Skin epidermis (tissue), 12 donors: ENCODE measurements at regions not wholly inside any gene's neighbourhood (a gene's known extent, or its start where the extent isn't known, plus 50 kb on each side); places are given as distances from the start of the nearest gene placed in this dataset.
"Not testable (repeated sequence)": the region's sequence is repeated elsewhere in the genome, so short reads cannot be mapped to it uniquely, and the experiment has no call there.

ENCODE experiments used
- H3K27ac ChIP-seq, 21 experiments: fragments of 200-600 bp; sonication (generic) in 11 of 21; one replicate each; pipeline ENCODE4 v1.5.0; 2020; ENCODE audit warnings: mild to moderate bottlenecking in 3 of 21, inconsistent platforms in 2 of 21, moderate library complexity in 2 of 21
- H3K4me3 ChIP-seq, 7 experiments: fragments of 200-600 bp; sonication (generic) in 2 of 7; one replicate each; pipeline ENCODE4 v1.5.0; 2020; ENCODE audit warnings: inconsistent platforms in 2 of 7, mild to moderate bottlenecking in 2 of 7, moderate library complexity in 1 of 7

- no peak overlapping the region for H3K4me3 ChIP-seq
- no peak overlapping the region for H3K27ac ChIP-seq
These were observed 354.3 kb upstream of the GOT2 start for GRCh38 chr16:59088431-59088830.

- no peak overlapping the region for H3K27ac ChIP-seq
- H3K4me3 ChIP-seq, result no peak overlapping the region
These were observed 353.5 kb upstream of the GOT2 start for GRCh38 chr16:59087641-59088040.

- H3K27ac ChIP-seq, result no peak overlapping the region
- no peak overlapping the region for H3K4me3 ChIP-seq
These were observed 333.1 kb upstream of the GOT2 start for GRCh38 chr16:59067205-59067604.

- Histone ChIP-seq H3K4me3 (no peak overlapping the region), H3K27ac (no peak overlapping the region)
These were observed 326.1 kb upstream of the GOT2 start for GRCh38 chr16:59060207-59060606.

DNA sequence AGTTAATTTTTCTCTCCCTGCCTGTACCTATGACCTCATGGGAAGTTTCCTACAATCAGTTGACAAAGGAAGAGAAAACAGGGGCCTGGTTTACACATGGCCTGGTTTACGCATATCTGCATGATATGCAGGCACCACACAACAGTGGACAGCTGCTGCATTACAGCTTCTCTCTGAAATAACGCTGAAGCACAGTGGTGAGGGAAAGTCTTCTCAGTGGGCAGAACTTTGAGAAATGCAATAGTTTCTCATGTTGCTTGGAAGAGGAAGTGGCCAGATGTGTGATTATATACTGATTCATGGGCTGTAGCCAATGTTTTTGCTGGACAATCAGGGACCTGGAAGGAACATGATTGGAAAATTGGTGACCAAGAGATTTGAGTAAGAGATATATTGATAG lies 324.1 kb upstream of the GOT2 start:
- Histone ChIP-seq H3K4me3 (no peak overlapping the region), H3K27ac (no peak overlapping the region)

GRCh38 chr16:59053911-59054310 lies 319.8 kb upstream of the GOT2 start:
- no peak overlapping the region for H3K4me3 ChIP-seq
- no peak overlapping the region for H3K27ac ChIP-seq

DNA sequence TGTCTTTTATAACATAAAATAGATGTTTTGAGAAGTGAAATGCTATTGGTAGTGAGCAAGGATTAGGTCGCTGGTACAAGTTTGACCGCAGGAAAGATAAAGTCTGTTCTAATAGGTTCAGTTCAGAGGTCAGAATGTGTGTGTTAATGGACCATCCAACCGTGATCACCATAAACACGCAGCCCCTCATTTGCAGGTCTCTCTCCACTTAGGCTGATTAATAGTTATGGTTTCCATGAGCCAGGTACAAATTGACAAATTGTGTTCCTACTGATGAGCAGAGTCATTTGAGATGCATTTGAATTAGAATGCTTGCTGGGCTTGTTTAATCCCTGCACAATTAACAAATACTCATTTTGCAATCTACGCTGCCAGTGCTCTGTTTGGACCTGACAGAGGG lies 318.1 kb upstream of the GOT2 start:
- Histone ChIP-seq H3K27ac (no peak overlapping the region), H3K4me3 (no peak overlapping the region)

DNA sequence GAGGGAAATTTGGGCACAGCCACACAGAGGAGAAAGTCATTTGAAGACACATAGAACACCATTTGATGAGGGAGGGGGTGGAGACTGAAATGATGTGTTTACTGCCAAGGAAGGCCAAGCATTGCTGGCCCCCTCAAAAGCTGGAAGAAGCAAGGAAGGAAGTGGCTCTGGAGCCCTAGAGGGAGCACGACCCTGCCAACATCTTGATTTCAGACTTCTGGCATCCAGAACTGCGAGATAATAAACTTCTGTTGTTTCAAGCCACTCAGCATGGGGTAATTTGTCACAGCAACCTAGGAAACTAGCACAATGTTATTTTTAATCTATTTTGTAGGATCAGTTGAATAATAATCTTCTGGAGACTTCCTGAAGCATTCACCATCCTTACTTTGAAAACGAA lies 314.8 kb upstream of the GOT2 start:
- Histone ChIP-seq H3K4me3 (no peak overlapping the region), H3K27ac (no peak overlapping the region)

DNA sequence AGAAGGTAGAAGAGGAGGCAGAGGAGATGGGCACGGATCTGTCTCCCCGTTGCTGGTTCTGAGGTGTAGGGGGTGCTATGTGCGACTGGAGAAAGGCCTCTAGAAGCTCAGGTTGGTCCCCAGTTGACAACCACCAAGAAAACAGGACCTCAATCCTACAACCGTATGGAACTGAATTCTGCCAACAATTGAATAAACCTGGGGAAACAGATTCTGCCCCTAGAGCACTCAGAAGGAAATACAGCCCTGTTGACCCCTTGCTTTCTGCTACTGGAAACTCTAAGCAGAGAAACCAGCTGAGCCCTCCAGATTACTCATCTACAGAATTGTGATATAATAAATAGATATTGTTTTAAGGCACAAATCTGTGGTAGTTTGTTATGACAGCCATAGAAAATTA lies 313.0 kb upstream of the GOT2 start:
- no peak overlapping the region for H3K4me3 ChIP-seq
- H3K27ac ChIP-seq, result no peak overlapping the region

GRCh38 chr16:59046335-59046734 lies 312.2 kb upstream of the GOT2 start:
- no peak overlapping the region for H3K4me3 ChIP-seq
- H3K27ac ChIP-seq, result no peak overlapping the region

GRCh38 chr16:59045501-59045900 lies 311.4 kb upstream of the GOT2 start:
- H3K27ac ChIP-seq, result no peak overlapping the region

GRCh38 chr16:59044616-59045015 lies 310.5 kb upstream of the GOT2 start:
- H3K4me3 ChIP-seq, result no peak overlapping the region

More at GRCh38 chr16:59045501-59045900, 311.4 kb upstream of the GOT2 start:
- no peak overlapping the region for H3K4me3 ChIP-seq

DNA sequence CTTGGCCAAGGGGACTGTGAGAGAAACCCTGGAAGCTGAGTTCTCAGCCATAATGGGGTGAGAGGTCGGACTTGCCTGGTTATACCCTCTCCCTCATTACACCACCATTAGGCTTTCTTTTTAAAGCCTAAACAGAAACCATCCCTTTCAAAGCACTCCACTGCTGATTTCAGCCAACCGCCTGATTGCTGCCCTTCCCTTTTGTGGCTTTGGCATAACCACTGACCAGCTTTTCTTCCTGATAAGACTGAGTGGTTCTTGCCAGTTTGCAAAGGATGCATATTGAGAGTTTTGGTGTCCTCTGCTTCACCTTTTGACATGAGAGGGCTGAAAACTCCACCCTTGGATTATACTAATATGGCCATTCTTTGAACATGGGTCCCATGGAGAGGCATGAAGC lies 308.2 kb upstream of the GOT2 start:
- H3K4me3 ChIP-seq, result no peak overlapping the region
- no peak overlapping the region for H3K27ac ChIP-seq

More at GRCh38 chr16:59044616-59045015, 310.5 kb upstream of the GOT2 start:
- no peak overlapping the region for H3K27ac ChIP-seq

DNA sequence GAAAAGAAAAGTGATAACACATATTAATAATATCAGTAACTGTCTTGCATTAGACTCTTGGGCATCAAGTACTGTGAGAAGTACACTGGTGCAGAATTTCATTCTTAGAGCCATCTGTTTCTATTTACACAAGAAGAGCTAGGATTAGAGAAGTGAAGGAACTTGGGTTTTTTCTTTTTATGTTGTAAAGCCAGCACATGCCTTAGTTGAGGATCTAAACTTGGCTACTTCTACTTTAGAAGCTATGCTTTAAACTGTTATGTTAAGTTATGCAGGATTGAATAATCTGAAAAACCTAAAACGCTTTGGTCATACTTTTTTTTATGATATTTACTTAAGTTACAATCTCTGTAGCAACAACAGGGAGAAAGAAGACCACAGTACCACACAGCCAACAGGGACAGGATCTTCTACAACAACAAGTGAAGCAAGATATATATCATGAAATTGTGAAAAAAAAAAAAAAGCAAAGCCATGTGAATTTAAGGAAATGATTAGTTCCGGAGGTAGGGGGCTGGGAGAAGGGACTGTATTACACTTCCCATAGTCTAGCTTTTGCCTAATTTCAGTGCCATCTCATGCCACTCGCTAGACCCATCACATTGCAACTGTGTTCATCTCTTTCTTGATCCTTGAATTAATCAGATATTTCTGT lies 305.1 kb upstream of the GOT2 start:
- Histone ChIP-seq H3K4me3 (no peak overlapping the region), H3K27ac (no peak overlapping the region)

- no peak overlapping the region for H3K27ac ChIP-seq
- H3K4me3 ChIP-seq, result no peak overlapping the region
These were observed 296.9 kb upstream of the GOT2 start for GRCh38 chr16:59030923-59031485.

GRCh38 chr16:59021751-59022150 lies 287.6 kb upstream of the GOT2 start:
- H3K4me3 ChIP-seq, result no peak overlapping the region
- H3K27ac ChIP-seq, result no peak overlapping the region

DNA sequence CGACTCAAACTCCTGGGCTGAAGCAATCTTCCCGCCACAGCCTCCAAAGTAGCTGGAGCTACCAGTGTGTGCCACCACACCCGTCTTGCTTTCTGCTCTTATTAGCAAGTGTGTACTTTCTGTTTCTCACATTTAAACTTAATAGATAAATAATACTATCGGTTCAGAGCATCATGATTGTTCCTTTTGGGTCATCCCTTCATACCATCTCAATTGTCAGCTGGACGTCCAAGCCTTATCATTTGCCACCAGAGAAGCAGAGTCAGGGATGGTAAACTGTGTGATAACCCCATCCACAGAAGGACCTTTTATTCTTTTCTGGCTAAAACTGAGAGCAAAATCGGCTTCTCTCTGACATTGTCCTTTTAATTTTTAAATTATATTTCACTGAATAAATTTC lies 279.8 kb upstream of the GOT2 start:
- H3K27ac ChIP-seq, result no peak overlapping the region
- no peak overlapping the region for H3K4me3 ChIP-seq

GRCh38 chr16:58999762-59000161 lies 265.6 kb upstream of the GOT2 start:
- no peak overlapping the region for H3K4me3 ChIP-seq
- no peak overlapping the region for H3K27ac ChIP-seq

GRCh38 chr16:58992755-58993154 lies 258.6 kb upstream of the GOT2 start:
- not testable (repeated sequence) for H3K27ac ChIP-seq

DNA sequence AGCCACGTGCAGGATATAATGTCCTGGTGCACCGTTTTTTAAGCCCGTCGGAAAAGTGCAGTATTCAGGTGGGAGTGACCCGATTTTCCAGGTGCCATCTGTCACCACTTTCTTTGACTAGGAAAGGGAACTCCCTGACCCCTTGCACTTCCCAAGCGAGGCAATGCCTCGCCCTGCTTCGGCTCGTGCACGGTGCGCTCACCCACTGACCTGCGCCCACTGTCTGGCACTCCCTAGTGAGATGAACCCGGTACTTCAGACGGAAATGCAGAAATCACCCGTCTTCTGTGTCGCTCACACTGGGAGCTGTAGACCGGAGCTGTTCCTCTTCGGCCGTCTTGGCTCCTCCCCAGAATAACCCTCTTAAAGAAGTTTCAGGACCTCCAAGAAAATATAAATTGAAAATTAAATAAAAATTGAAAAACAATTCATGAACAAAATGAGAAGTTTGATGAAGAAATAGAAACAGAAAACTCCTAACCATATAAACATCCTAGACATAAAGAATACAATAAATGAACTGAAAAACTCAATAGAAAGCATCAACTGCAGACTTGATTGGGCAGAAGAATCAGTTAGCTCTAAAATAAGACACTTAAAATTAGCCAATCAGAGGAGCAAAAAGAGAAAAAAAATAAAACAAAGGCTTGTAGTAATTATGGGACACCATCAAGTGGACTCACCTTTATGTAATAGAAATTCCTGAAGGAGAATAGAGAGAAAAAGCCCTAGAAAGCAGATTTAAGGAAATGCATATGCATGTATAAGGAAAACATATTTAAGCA lies 249.3 kb upstream of the GOT2 start:
- not testable (repeated sequence) for H3K27ac ChIP-seq, H3K4me3 ChIP-seq

More at GRCh38 chr16:58992755-58993154, 258.6 kb upstream of the GOT2 start:
- H3K4me3 ChIP-seq, result not testable (repeated sequence)

GRCh38 chr16:58970775-58971174 lies 236.7 kb upstream of the GOT2 start:
- no peak overlapping the region for H3K4me3 ChIP-seq
- no peak overlapping the region for H3K27ac ChIP-seq
